HL-60 (cell line): ENCODE measurements at regions not wholly inside any gene's neighbourhood (a gene's known extent, or its start where the extent isn't known, plus 50 kb on each side); places are given as distances from the start of the nearest gene placed in this dataset.

Experiments used
- DNase-seq, 2 experiments: peaks; one replicate each; pipeline ENCODE4 v3.0.0-alpha.2; 2010 to 2020; ENCODE audit warnings: low read depth in 1 of 2, low spot score in 1 of 2
- H3K27ac ChIP-seq: fragments of 250-450 bp; sonication (Bioruptor Pico); replicated peaks from 2 replicates; pipeline ENCODE4 v1.5.1; 2020; ENCODE audit warnings: mild to moderate bottlenecking, moderate library complexity
- H3K27me3 ChIP-seq: fragments of 250-450 bp; sonication (Bioruptor Pico); 2 replicates; pipeline ENCODE4 v1.5.1; 2021; ENCODE audit warnings: mild to moderate bottlenecking, moderate library complexity; ENCODE audit not compliant: insufficient read depth, poor library complexity, severe bottlenecking
- H3K4me3 ChIP-seq: replicated peaks from 2 replicates; pipeline ENCODE4 v1.5.1; 2011; ENCODE audit warnings: mild to moderate bottlenecking, control low read depth, low read length; ENCODE audit not compliant: insufficient read depth
- GABPA ChIP-seq: IDR thresholded peaks from 2 replicates; pipeline ENCODE4 v1.6.1; 2012; ENCODE audit warnings: low read depth
- POLR2AphosphoS5 ChIP-seq: IDR thresholded peaks from 2 replicates; pipeline ENCODE4 v1.6.1; 2012; ENCODE audit warnings: low read depth
- SPI1 ChIP-seq: IDR thresholded peaks from 2 replicates; pipeline ENCODE4 v1.6.1; 2012; ENCODE audit warnings: low read depth, mild to moderate bottlenecking, borderline replicate concordance
- TF ChIP-seq, protein P1 (sequence below): IDR thresholded peaks from one replicate; pipeline ENCODE4 v1.5.1; 2011; ENCODE audit warnings: low read length, control low read depth, inconsistent platforms; ENCODE audit not compliant: insufficient read depth
- TF ChIP-seq, protein P2 (sequence below): IDR thresholded peaks from 2 replicates; pipeline ENCODE4 v1.6.1; 2012; ENCODE audit warnings: low read depth; ENCODE audit not compliant: insufficient replicate concordance

DNA sequence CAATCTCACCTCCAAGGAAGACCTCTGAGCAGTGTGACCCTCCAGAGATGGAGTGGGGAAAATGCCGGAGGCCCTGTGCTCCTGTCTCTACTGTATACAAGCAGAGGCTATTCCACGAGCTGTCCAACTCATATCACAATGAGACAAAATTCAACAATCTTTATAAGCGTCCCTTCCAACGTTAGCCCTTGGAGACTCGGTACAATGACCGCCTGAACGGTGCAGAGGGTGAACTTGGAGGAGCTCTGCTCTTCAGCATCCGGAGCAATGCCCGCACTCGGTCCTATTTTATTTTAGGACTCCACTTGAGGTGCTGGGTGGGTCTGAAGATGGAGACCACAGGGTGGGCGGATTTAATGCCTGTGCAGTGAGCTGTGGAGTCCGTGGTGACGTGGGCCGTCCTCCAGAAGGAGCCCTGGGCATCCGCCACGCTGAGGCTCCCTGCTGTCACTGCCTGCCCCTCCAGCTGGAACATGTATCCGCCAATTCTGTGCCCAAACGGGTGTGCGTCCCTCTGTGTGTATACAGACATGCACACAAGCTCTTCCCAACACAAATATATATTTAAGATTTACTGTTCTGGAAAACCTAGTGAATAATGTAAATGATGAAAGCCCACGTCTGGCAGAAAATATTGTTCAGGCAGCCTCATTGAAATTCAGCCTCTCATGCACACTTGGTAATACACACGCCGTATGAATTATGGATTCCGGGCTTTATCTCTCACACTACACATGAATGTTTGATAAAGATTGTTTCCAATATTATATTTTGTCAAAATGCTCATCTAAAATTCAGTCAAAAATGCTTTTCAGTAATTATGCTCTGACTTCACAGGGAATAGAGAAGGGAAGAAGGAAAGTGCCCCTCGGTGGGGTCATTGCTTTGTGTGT is 239.9 kb upstream of the ZMIZ1 start:
- Histone ChIP-seq H3K27ac (no peak overlapping the region), H3K4me3 (no peak overlapping the region), H3K27me3 (no peaks in the 10 kb centered on the region)
- TF ChIP-seq SPI1 (no peak), GABPA (no peak), POLR2AphosphoS5 (no peak)
- TF ChIP-seq, protein P1, sequence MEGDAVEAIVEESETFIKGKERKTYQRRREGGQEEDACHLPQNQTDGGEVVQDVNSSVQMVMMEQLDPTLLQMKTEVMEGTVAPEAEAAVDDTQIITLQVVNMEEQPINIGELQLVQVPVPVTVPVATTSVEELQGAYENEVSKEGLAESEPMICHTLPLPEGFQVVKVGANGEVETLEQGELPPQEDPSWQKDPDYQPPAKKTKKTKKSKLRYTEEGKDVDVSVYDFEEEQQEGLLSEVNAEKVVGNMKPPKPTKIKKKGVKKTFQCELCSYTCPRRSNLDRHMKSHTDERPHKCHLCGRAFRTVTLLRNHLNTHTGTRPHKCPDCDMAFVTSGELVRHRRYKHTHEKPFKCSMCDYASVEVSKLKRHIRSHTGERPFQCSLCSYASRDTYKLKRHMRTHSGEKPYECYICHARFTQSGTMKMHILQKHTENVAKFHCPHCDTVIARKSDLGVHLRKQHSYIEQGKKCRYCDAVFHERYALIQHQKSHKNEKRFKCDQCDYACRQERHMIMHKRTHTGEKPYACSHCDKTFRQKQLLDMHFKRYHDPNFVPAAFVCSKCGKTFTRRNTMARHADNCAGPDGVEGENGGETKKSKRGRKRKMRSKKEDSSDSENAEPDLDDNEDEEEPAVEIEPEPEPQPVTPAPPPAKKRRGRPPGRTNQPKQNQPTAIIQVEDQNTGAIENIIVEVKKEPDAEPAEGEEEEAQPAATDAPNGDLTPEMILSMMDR, result no peak
- TF ChIP-seq, protein P2, sequence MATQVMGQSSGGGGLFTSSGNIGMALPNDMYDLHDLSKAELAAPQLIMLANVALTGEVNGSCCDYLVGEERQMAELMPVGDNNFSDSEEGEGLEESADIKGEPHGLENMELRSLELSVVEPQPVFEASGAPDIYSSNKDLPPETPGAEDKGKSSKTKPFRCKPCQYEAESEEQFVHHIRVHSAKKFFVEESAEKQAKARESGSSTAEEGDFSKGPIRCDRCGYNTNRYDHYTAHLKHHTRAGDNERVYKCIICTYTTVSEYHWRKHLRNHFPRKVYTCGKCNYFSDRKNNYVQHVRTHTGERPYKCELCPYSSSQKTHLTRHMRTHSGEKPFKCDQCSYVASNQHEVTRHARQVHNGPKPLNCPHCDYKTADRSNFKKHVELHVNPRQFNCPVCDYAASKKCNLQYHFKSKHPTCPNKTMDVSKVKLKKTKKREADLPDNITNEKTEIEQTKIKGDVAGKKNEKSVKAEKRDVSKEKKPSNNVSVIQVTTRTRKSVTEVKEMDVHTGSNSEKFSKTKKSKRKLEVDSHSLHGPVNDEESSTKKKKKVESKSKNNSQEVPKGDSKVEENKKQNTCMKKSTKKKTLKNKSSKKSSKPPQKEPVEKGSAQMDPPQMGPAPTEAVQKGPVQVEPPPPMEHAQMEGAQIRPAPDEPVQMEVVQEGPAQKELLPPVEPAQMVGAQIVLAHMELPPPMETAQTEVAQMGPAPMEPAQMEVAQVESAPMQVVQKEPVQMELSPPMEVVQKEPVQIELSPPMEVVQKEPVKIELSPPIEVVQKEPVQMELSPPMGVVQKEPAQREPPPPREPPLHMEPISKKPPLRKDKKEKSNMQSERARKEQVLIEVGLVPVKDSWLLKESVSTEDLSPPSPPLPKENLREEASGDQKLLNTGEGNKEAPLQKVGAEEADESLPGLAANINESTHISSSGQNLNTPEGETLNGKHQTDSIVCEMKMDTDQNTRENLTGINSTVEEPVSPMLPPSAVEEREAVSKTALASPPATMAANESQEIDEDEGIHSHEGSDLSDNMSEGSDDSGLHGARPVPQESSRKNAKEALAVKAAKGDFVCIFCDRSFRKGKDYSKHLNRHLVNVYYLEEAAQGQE, result no peak
- DNase-seq, result no peak

DNA sequence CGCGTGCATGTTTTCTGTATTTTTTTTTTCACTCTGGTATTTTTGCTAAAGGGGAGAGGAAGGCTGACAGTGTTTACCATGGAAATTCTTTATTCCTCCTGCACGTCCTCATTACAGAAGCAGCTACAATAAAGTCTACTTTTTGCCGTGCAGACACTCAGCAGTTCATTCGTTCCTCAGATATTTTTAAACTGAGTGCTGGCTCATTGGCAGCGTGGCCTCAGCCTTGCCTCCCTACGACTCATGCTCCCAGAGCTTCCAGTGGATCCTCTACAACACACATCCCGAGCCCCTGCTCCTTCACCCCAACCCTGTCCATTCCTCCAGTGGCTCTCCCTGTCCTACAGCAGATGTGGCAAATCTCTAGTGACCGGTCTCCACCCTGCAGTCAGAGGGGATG is 239.2 kb upstream of the ZMIZ1 start:
- DNase-seq, result no peak
- TF ChIP-seq GABPA, result no peak
- TF ChIP-seq, protein P2, result no peak
- no peak for TF ChIP-seq SPI1
- no peak for TF ChIP-seq POLR2AphosphoS5
- TF ChIP-seq, protein P1, result no peak
- no peak overlapping the region for H3K27ac ChIP-seq

DNA sequence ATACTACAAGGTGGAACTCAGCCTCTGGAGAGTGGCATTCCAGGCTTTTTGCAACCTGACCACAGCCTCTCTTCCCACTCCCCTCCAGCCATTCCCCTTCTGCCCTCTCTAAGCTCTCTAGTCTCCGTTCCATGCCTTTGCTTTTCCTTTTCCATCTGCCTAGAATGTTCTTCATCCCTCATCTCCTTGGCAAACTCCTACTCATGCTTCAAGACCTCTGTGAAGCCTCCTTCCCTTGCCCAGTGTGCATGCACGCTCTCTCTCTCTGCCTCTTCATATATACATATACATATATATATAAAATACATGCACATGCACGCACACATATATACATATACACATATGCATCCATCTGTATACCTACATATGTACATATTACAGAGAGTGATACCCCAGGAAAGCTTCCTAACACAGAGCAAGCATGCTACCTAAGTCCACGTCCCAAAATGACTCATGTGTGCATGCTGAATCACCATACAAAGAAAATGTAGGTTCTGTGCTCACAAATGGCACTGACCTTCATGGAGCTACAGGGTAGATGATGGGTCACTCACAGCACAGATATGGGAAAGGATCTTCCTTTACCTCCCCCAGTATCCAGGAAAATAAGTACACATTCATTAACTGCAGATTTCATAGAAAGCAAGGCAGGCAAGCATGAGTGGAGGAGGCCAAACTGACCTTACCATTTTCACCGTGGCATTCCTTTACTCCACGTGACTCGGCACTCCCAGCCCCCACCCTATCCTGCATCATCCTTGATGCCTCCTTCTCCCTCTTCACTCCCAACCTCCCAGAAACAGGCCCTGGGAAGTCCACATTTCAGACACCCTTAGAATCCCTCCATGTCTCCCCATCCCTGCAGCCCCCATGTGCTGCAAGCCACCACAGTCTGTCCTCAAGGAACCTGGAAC is 238.4 kb upstream of the ZMIZ1 start:
- TF ChIP-seq SPI1, result no peak
- TF ChIP-seq, protein P2, result no peak
- TF ChIP-seq, protein P1, result no peak
- DNase-seq, result no peak

More for the DNA sequence above, 239.2 kb upstream of the ZMIZ1 start:
- Histone ChIP-seq H3K27me3 (no peaks in the 10 kb centered on the region), H3K4me3 (no peak overlapping the region)

More for the DNA sequence above, 238.4 kb upstream of the ZMIZ1 start:
- Histone ChIP-seq H3K27ac (no peak overlapping the region), H3K4me3 (no peak overlapping the region), H3K27me3 (no peaks in the 10 kb centered on the region)
